ENCODE measurements at regions not wholly inside any gene's neighbourhood (a gene's known extent, or its start where the extent isn't known, plus 50 kb on each side); places are given as distances from the start of the nearest gene placed in this dataset.
"Not testable (repeated sequence)": the region's sequence is repeated elsewhere in the genome, so short reads cannot be mapped to it uniquely, and the experiment has no call there.

DNA sequence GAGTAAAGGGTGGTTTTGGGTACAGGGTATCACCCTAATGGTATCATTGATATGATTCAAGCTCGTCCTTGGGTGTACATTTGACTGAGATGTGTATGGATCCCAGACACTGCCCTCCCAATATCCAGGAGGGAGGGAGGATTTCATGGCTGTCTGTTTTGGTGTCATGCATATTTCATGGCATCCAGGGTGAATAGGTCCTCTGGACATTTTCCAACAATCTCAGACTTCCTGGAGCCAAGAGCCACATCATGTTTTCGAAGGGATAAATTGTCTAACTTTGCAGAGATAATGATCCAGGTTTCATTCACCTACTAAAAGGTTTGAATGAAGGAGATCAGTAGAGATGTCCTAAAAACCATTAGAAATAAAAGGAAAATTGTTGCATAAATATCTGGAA lies 431.9 kb downstream of the SHISA9 start:
- H3K4me3 ChIP-seq = no peak overlapping the region
- H3K4me1 ChIP-seq = no peaks in the 10 kb centered on the region
- intact Hi-C loops (cut with DNase I) = no loop called here
- no peaks in the 10 kb centered on the region for H3K36me3 ChIP-seq
- ATAC-seq (no peak), DNase-seq (no peak)
- TF ChIP-seq, protein P1, sequence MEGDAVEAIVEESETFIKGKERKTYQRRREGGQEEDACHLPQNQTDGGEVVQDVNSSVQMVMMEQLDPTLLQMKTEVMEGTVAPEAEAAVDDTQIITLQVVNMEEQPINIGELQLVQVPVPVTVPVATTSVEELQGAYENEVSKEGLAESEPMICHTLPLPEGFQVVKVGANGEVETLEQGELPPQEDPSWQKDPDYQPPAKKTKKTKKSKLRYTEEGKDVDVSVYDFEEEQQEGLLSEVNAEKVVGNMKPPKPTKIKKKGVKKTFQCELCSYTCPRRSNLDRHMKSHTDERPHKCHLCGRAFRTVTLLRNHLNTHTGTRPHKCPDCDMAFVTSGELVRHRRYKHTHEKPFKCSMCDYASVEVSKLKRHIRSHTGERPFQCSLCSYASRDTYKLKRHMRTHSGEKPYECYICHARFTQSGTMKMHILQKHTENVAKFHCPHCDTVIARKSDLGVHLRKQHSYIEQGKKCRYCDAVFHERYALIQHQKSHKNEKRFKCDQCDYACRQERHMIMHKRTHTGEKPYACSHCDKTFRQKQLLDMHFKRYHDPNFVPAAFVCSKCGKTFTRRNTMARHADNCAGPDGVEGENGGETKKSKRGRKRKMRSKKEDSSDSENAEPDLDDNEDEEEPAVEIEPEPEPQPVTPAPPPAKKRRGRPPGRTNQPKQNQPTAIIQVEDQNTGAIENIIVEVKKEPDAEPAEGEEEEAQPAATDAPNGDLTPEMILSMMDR (IDR thresholded peaks at IDR 0.05) = no peak
- no peak for TF ChIP-seq POLR2A (IDR thresholded peaks at IDR 0.05)
- no peaks in the 10 kb centered on the region for H3K27me3 ChIP-seq
- WGBS (ENCODE audit: insufficient coverage, low coverage, low lambda C conversion rate, missing lambda C conversion rate) = 54% methylated on average over 2 of the region's 2 CpGs
- no peak overlapping the region for H3K27ac ChIP-seq
- no peaks in the 10 kb centered on the region for H3K9me3 ChIP-seq

DNA sequence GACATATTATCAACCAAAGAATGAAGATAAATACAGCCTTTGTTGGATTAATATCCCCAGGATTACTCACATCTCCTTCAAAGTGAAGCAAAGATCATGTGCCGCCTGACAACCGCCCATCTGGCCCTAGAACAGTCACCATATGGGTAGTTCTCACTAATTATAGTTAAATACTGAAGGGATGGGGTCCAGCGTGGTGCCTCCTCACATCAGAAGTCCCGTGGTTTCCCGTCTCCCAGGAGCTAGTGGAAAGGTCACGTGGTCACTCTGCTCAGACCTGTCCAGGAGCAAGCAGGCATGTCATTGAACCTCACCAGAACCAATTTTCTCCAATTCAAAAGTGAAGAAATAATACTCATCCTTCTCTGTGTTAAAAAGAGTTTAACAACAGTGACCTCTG lies 434.5 kb downstream of the SHISA9 start:
- 68% methylated on average over 5 of the region's 6 CpGs for WGBS (ENCODE audit: insufficient coverage, low coverage, low lambda C conversion rate, missing lambda C conversion rate)
- Histone ChIP-seq H3K27ac (no peak overlapping the region), H3K36me3 (no peaks in the 10 kb centered on the region), H3K27me3 (no peaks in the 10 kb centered on the region), H3K9me3 (no peaks in the 10 kb centered on the region), H3K4me3 (no peak overlapping the region), H3K4me1 (no peaks in the 10 kb centered on the region)
- intact Hi-C loops (cut with DNase I) = no loop called here
- no peak for DNase-seq
- ATAC-seq = no peak
- no peak for TF ChIP-seq POLR2A (IDR thresholded peaks at IDR 0.05)
- TF ChIP-seq, protein P1 (IDR thresholded peaks at IDR 0.05) = no peak

DNA sequence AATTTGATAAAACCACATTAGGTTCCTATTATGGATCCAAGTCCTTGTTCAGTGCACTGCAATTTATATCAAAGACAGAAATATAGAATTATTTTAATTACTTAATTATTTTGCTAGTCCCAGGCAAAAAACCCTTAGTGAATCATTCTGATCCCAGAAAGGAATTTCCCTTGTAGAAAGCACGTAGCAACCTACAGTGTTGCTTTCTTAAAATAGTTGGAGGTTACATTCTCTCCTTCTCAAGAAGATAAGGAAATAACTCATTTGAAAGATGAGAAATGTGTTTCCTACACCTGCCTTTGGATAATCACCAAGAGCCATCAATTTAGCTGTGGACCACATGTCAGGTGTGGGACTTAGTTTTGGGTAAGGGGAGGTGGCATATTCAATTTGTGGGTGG lies 434.9 kb downstream of the SHISA9 start:
- no peak for DNase-seq
- H3K27ac ChIP-seq = no peak overlapping the region
- intact Hi-C loops (cut with DNase I) = no loop called here
- 63% methylated on average over 1 of the region's 1 CpG for whole genome bisulfite sequencing (ENCODE audit: insufficient coverage, low coverage, low lambda C conversion rate, missing lambda C conversion rate)
- no peaks in the 10 kb centered on the region for H3K9me3 ChIP-seq
- no peak for TF ChIP-seq POLR2A (IDR thresholded peaks at IDR 0.05)
- TF ChIP-seq, protein P1 (IDR thresholded peaks at IDR 0.05) = no peak
- no peaks in the 10 kb centered on the region for H3K27me3 ChIP-seq
- no peak for ATAC-seq
- no peaks in the 10 kb centered on the region for H3K36me3 ChIP-seq
- no peak overlapping the region for H3K4me3 ChIP-seq
- no peaks in the 10 kb centered on the region for H3K4me1 ChIP-seq

DNA sequence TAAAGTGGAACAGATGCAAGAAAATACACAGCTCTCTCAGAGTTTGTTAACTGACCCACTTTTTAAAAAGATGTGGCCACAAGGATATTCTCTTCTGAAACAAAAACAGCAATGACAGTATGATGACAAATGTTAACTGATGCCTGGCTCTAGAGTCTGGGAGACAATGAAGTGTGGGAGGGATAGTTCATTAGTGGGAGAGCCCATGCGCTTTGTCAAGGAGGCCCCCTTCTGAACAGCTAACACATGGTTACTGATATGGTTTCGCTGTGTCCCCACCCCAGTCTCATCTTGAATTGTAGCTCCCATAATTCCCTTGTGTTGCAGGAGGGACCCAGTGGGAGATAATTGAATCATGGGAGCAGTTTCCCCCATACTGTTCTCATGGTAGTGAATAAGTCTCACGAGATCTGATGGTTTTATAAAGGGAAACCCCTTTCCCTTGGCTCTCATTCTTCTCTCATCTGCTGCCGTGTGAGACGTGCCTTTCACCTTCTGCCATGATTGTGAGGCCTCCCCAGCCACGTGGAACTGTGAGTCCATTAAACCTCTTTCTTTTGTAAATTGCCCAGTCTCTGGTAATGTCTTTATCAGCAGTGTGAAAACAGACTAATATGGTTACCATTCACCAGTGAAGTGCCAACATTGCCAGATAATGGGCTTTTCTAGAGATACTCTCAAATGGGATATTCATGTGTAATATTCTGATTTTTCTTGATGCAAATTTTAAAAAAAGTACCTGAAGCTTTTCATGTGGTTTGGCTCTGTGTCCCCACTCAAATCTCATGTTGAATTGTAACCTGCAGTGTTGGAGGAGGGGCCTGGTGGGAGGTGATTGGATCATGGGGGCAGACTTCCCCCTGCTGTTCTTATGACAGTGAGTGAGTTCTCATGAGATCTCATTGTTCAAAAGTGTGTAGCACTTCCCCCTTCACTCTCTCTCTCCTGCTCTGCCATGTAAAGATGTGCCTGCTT lies 435.8 kb downstream of the SHISA9 start:
- DNase-seq; H3K4me1 ChIP-seq; H3K36me3 ChIP-seq; H3K27ac ChIP-seq; intact Hi-C loops (cut with DNase I); H3K27me3 ChIP-seq; H3K9me3 ChIP-seq; ATAC-seq; H3K4me3 ChIP-seq: not testable (repeated sequence)
- WGBS (ENCODE audit: insufficient coverage, low coverage, low lambda C conversion rate, missing lambda C conversion rate) = 75% methylated on average over 5 of the region's 6 CpGs

DNA sequence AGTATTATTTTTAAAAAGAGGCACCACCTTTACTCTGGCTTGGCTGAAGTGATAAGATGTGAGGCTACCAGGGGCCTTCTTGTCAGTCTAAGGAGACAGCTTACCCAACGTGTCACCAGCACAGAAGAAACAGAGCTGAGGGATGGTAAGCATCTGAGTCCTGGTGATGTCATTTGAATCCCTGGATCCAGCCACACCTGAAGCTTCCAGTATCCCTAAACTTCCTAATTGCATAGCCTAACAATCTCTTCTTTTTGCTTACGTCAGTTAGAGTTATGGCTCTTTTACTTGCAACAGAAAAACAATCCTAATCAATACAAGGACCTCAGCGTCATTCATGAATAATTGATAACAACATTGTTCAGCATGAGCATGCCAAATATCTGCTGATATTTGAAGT lies 436.6 kb downstream of the SHISA9 start:
- Histone ChIP-seq H3K9me3 (no peaks in the 10 kb centered on the region), H3K36me3 (no peaks in the 10 kb centered on the region), H3K4me3 (no peak overlapping the region), H3K4me1 (no peaks in the 10 kb centered on the region), H3K27ac (no peak overlapping the region), H3K27me3 (no peaks in the 10 kb centered on the region)
- TF ChIP-seq, protein P1 (IDR thresholded peaks at IDR 0.05) = no peak
- TF ChIP-seq POLR2A (IDR thresholded peaks at IDR 0.05) = no peak
- 54% methylated on average over 3 of the region's 3 CpGs for WGBS (ENCODE audit: insufficient coverage, low coverage, low lambda C conversion rate, missing lambda C conversion rate)
- ATAC-seq (no peak), DNase-seq (no peak)
- intact Hi-C loops (cut with DNase I) = no loop called here

Measured in right lobe of liver (tissue), 6 donors.